ENCODE measurements at regions not wholly inside any gene's neighbourhood (a gene's known extent, or its start where the extent isn't known, plus 50 kb on each side); places are given as distances from the start of the nearest gene placed in this dataset.

DNA sequence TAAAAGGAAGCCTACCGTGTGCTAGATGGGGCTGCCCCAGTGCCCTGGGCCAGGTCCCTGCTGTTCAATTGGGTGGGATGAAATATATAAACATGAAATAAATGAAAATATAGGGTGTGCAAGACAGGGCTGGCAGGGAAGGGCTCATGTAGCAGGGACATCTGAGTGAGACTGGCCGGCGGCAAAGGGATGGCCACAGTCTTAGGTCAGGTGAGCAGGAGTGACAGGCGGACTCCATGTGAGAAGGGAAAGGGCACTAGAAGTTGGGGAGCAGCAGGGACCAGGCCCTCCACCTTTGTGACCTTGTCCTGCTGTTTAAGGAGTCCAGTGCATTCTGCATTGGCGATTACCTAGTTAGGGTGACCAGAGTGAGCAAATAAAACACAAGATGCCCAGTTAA lies 207.6 kb upstream of the ZNF32 start:
- Histone ChIP-seq H3K27ac (no peak overlapping the region), H3K9me3 (no peaks in the 10 kb centered on the region), H3K27me3 (no peaks in the 10 kb centered on the region), H3K4me3 (no peak overlapping the region), H3K36me3 (no peaks in the 10 kb centered on the region), H3K4me1 (peaks cover 0 to 14% (median 0%) of the 10 kb centered on the region in 4 donors)
- DNase-seq (ENCODE audit: low spot score in 2 of 2): no peak
- 96 to 99% methylated on average over 5 of the region's 5 CpGs for WGBS, 2 donors
- TF ChIP-seq POLR2A (IDR thresholded peaks at IDR 0.05) (no peak), EP300 (IDR thresholded peaks at IDR 0.05) (no peak)
- TF ChIP-seq, protein P1, sequence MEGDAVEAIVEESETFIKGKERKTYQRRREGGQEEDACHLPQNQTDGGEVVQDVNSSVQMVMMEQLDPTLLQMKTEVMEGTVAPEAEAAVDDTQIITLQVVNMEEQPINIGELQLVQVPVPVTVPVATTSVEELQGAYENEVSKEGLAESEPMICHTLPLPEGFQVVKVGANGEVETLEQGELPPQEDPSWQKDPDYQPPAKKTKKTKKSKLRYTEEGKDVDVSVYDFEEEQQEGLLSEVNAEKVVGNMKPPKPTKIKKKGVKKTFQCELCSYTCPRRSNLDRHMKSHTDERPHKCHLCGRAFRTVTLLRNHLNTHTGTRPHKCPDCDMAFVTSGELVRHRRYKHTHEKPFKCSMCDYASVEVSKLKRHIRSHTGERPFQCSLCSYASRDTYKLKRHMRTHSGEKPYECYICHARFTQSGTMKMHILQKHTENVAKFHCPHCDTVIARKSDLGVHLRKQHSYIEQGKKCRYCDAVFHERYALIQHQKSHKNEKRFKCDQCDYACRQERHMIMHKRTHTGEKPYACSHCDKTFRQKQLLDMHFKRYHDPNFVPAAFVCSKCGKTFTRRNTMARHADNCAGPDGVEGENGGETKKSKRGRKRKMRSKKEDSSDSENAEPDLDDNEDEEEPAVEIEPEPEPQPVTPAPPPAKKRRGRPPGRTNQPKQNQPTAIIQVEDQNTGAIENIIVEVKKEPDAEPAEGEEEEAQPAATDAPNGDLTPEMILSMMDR (IDR thresholded peaks at IDR 0.05): no peak

DNA sequence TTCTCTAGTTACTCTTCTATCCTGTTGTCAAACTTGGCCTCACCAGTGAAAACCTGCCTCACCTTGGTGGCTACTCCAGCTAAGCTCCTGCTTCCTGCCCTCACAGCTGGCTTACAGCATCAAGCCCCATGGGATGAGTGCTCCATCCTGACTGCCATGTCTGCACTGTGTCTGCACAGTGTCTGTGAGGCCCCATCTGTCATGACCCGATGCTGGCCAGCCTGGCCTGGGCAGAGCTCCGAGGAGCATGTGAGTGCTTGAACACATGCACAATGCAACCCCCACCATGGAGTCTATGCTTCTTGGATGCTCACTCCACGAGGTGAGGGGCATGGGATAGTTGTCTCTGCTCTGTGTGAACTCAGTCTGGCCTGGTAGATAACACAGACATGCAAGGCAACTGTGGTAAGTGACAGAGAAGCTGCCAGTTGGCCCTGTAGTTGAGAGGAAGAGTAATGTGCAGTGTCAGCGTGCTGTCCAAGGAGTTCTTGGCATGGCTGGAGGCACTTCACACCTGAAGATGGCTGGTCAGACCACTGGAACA lies 207.1 kb upstream of the ZNF32 start:
- no peak overlapping the region for H3K4me3 ChIP-seq
- WGBS, 2 donors: 84 to 90% methylated on average over 1 to 4 of the region's 4 CpGs
- no peaks in the 10 kb centered on the region for H3K36me3 ChIP-seq
- peaks cover 0 to 14% (median 0%) of the 10 kb centered on the region in 4 donors for H3K4me1 ChIP-seq
- TF ChIP-seq, protein P1 (IDR thresholded peaks at IDR 0.05): no peak
- no peak for TF ChIP-seq POLR2A (IDR thresholded peaks at IDR 0.05)
- TF ChIP-seq EP300 (IDR thresholded peaks at IDR 0.05): no peak
- H3K27me3 ChIP-seq: no peaks in the 10 kb centered on the region
- H3K9me3 ChIP-seq: no peaks in the 10 kb centered on the region
- H3K27ac ChIP-seq: no peak overlapping the region
- DNase-seq (ENCODE audit: low spot score in 2 of 2): no peak

DNA sequence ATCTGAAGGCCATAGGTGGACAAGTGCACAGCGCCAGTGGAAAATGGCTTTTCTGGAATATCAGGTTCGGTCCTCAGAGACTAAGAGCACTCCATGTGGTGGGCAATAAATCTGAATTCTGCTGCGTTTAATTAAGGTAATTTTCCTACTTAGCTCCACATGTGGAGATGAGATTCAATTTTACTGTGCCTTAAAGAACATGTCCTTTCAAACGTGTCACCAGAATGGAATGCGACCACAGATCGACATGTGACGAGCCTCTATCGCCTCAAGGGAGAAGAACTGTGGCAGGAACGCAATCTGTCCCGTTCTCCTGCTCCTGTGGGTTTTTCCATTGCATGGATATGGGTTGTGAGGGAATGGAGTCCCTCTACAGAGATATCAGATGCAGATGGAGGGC lies 205.3 kb upstream of the ZNF32 start:
- Histone ChIP-seq H3K27me3 (no peaks in the 10 kb centered on the region), H3K9me3 (no peaks in the 10 kb centered on the region), H3K36me3 (no peaks in the 10 kb centered on the region), H3K27ac (peak overlapping the region in 2 of 4 donors; percentile 34 to 36), H3K4me3 (no peak overlapping the region), H3K4me1 (peaks cover 0 to 14% (median 0%) of the 10 kb centered on the region in 4 donors)
- no peak for TF ChIP-seq POLR2A (IDR thresholded peaks at IDR 0.05)
- TF ChIP-seq EP300 (IDR thresholded peaks at IDR 0.05): no peak
- TF ChIP-seq, protein P1 (IDR thresholded peaks at IDR 0.05): no peak
- WGBS, 2 donors: 58% methylated on average over 10 of the region's 10 CpGs
- no peak for DNase-seq (ENCODE audit: low spot score in 2 of 2)

DNA sequence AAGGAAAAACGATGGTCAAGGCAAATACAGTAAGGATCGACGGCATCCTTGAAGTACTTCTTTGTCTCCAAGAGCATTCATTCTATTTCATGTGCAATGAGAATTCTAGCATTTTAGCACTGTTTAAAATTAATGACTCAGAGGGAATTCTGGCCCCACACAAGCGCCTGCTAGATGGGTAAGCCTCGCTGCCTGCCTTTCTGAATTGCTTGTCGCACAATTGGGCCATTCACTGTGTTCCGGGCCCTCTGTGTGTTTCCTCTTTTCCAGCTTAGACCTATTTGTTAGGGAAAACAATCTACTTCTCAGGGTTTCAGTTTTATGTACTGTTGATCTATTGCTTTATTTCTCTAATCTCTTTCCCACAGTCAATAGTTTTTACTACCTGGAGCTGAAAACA lies 204.7 kb upstream of the ZNF32 start:
- Histone ChIP-seq H3K36me3 (no peaks in the 10 kb centered on the region), H3K27me3 (no peaks in the 10 kb centered on the region), H3K27ac (peak overlapping the region in 3 of 4 donors; percentile 12 to 36 (median 34)), H3K4me1 (peaks cover 0 to 14% (median 0%) of the 10 kb centered on the region in 4 donors), H3K4me3 (no peak overlapping the region), H3K9me3 (no peaks in the 10 kb centered on the region)
- WGBS, 2 donors: 45 to 56% methylated on average over 7 of the region's 7 CpGs
- TF ChIP-seq POLR2A (IDR thresholded peaks at IDR 0.05) (no peak), EP300 (IDR thresholded peaks at IDR 0.05) (no peak)
- TF ChIP-seq, protein P1 (IDR thresholded peaks at IDR 0.05): no peak
- DNase-seq (ENCODE audit: low spot score in 2 of 2): no peak

DNA sequence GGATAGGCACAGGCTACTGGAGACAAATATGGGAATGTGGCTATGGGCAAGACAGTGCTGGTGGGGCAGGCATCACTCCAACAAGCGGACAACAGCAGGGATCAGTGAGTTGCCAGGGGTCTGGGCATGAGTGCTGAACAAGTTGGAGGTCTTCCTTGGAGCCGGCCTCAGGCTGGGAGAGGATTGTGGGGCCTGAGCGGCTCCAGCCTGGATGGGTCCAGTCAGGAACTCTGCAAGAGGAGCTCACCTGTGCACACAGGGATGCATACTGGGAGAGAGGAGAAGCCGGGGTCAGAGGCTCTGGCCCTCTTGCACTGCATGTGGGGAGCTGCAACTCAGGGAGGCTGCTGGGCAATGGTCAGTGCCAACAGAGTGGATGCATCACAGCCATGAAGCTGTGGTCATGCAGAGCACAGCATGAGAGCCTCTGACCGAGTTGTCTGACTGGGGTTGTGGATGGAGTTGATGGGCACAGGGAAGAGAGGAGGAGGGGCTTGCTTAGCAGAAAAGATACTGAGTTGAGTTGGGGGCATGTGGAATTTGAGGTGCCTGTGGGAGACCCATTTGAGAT lies 204.0 kb upstream of the ZNF32 start:
- Histone ChIP-seq H3K27me3 (no peaks in the 10 kb centered on the region), H3K27ac (peak overlapping the region in 2 of 4 donors; percentile 12 to 36), H3K4me1 (peaks cover 0 to 14% (median 0%) of the 10 kb centered on the region in 4 donors), H3K9me3 (no peaks in the 10 kb centered on the region), H3K4me3 (no peak overlapping the region), H3K36me3 (no peaks in the 10 kb centered on the region)
- TF ChIP-seq POLR2A (IDR thresholded peaks at IDR 0.05): no peak
- TF ChIP-seq EP300 (IDR thresholded peaks at IDR 0.05): no peak
- TF ChIP-seq, protein P1 (IDR thresholded peaks at IDR 0.05): no peak
- WGBS, 2 donors: 86 to 97% methylated on average over 4 to 5 of the region's 5 CpGs
- no peak for DNase-seq (ENCODE audit: low spot score in 2 of 2)

All from tibial nerve (tissue), 4 donors.